ENCODE measurements at regions not wholly inside any gene's neighbourhood (a gene's known extent, or its start where the extent isn't known, plus 50 kb on each side); places are given as distances from the start of the nearest gene placed in this dataset.
"Not testable (repeated sequence)": the region's sequence is repeated elsewhere in the genome, so short reads cannot be mapped to it uniquely, and the experiment has no call there.

DNA sequence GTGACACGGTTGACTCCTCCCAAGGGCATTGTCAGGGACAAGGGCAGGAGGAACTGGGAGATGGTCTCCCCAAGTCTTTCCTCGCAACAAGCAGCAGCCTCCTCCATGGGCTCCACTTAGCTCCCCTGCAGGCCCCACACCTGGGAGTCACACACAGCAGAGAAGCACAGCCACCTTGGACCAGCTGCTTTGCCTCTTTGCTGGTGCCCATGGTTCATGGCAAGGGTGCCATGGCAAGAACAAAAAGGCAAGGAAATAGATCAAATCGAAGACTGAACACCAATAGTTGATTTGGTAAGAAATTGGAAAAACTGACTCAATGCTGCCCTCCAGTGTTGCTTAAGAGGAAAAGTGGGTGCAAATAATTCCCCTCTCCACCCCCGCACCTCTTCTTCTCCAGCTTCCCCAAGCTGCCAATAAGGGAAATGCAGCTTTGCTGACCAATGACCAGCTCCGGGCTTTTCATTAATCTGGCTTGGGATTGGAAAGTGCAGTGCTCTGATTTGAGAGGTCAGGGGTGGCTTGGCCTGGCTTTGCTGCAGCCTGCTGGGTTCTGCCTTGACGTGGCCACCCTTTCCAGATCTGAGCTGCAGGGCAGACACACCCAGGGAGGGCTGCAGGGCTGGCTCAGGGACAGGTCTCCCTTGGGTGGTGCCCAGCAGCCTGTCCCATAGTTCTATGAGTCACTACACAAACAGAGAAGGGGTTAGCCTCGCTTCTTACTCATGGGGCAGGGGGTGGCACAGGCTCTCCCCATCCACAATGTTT, 162.0 kb downstream of the KLF13 start:
- peak; percentile 61 to 66 for DNase-seq

DNA sequence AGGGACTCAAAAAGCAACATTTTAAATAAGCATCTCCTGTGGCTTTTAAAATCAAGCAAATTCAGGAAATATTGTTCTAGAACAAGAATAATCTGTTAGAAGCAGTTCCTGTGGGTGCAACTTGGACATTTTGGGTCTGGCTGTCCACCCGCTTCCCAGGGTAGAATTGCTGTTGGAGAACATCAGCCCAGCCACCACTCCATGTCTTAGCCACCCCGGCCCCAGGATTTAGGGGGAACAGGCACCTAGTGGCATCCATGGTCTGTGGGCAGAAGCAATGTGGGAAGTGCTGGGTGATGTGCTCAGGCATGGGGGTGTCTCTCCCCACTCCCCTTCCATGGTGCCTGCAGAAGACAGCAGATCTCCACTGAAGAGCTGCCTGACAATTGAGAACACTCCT, 162.6 kb downstream of the KLF13 start:
- no peak for DNase-seq

DNA sequence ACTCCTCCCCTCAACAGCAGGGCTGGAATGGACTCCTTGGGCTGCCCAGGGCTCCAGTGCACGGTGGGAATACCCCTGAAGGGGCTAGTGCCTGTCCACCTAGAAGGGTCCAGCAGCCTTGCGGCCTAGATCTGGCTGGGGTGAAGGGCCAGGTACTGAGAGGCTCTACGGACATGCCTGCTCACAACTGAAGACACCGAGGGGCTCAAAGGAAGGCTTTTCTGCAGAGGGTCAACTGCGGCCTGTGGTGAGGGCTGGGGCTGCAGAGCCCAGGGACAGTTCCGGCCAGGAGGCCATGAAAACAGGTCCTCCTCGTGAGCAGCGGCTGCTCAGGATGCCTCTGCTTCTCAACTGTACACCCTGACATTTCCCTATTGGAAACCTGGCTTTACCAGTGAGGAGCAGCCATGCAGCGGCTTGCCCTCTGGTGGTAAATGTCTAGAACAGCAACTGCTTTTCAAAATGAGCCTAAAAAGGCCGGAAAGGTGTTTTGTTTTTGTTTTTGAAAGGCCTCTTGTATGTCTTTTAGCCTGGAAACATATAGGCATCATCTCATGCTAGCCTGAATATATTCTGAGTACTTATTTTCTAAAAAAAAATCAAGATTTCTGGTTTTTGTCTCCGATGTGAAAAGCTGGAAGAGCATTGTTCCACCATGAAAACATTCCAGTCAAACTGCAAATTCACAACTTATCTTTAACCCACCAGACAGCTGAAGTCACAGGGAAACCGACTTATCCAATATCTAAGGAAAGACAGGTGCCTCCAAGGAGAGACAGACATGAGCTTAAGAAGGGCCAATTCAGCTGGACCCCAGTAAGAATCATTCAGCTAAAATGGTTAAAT, 163.4 kb downstream of the KLF13 start:
- DNase-seq: peak; percentile 39 to 55

DNA sequence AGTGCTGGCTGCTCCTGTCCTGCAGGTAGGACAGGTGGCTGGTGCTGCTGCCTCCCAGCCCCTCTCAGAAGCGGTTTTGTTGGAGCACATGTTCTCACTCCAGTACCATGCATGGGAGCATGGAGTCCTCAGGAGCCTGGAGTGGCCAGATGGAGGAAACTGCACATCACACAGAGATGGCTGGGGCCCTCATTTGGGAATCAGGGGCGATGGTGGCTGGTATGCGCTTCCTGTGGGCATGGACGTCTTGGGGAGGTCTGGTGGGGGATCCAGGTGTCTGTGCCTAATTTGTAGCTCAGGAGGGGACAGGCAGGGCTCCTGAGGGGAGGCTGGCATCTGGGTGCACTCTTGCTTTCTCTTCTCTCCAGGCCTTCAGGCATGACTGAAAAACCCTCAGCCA, 168.2 kb downstream of the KLF13 start:
- DNase-seq: no peak

DNA sequence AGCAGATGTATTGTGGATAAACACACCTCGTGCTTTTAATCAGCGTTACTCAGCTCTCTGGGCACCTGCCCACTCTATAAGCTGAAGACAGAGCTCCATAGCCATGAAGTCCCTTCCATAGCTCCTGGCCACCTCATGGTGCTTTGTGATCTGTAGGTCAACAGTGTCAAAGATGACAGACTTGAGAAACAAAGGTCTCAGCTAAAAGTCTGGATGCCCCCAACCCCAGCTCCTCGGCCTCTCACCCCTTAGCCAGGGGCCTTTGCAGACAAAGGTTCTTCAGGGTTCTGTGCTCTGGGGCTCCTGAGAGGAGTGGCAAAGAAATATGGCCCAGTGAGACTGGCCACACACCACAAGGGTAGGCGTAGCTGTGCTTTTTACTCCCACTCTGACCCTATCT, 168.6 kb downstream of the KLF13 start:
- DNase-seq: no peak

DNA sequence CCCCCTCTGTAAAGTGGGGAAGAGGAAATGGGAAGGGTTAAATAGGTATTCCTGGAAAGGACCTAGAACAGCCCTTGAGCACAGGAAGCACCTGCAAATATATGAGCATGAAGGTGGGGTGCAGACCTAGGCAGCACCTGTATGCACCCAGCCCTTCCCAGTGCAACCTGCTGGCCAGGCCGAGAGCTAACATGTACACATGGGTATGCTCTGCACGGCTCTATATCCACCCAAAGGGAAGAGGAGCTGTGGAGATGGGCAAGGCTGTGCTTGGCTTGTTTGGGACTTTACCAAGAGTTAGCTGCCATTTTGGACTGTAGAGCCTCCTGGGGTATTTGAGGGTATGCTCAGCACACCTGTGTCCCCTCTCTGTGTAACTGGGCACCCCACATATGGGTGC, 171.2 kb downstream of the KLF13 start:
- DNase-seq: no peak

DNA sequence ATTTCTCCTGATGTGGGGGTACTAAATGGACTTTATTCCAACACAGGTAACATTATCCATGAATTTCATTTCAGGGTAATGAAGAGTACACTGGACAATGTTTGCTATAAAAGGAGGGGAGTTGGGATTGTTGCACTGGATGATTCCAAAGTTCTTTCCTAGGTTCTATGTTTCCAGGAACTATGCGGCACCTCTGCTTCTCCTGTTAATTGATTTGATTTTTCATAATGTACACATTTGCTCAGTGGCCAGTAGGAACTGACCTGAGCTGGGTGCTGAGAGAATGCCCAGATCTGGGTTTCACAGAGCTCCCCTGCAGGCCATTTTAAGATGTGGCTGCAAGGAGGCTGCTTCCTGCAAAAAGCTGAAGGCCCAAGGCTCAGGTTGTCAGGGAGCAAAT, 171.7 kb downstream of the KLF13 start:
- DNase-seq: no peak

DNA sequence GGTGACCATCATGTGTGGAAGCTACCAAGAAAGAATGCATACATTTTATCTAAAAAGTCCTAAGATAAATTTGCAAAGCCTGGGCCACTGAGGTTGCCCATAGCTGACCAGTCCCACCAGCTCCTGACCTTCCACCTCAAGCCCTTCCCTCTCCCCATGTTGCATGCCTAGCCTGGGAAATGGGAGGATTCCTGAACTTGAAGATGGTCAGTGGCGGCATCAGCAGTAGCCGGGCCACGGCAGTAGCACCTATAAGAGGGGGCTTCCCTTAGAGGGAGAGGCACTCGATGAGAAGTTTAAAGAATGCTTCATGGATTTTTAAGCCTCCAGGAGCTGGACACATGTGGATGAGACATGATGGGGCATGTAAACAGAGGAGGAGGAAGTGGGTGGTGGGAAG, 172.1 kb downstream of the KLF13 start:
- no peak for DNase-seq

DNA sequence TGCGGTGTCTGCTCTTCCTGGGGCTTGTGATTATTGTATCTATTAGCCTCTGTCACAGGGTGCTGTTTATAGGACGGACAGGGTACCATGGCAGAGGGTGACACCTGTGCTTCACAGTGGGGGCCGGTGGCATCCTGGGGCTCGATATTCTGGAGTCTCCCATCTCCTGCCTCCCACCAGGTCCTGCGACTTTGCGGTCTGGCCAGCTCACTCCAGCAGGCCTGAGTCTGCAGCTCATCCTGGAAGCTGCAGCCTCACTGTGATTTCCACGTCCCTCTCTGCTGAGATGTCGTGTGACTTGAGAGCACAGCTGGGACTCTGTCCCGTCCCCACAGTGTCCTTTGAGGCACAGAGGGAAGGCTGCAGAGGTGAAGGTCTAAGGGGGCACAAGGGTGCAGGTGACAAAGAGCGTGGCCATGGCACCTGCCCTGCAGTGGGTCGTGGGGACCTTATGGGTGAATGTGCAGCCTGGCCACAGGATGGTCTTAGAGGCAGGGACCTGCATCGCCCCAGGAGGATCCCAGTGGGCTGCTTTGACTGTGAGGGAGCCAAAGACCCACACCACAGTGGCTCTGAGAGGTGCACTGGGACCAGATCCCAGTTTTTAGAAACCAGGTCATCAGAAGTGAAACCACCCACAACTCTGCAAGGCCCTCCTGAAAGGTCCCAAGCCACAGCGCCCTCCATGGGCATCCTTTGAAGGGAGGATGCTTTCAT, 172.8 kb downstream of the KLF13 start:
- DNase-seq: no peak

DNA sequence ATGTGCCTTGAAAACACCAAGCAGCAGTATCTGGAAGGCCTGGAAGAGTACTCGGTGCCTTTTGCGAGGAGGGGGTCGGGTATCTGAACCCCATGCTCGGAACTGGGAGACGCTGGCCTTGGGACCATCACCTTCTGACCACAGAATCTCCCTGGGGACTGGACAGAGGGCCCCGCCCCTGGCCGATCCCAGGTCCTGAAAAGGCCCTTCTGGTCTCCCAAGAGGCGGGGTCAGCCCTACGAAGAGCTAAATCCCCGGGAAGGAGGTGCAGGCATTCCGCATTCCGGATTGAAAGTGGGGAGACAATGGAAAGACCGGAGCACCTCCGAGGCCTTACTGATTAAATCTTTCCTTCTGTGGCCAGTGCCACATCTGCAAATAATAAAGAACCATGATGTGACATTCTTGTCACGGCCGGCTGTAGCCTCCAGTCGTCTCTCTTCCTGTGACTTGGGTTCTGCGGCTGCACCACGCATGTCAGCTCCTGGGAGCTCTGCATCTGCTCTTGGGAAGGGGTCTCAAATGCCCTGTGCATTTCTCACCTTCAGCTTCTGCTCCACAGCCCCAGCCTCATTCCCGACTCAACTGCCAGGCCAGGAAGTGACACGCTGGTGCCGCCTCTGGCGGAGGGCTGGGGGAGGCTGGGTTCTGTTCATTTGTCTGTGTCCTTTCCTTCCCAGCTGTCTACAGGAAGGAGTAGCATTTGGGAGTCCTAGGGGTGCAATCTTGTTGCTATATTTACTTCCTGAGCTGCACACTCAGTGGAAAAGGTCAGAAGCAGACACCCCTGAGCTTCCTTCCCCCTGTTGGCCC, 173.5 kb downstream of the KLF13 start:
- no peak for DNase-seq

DNA sequence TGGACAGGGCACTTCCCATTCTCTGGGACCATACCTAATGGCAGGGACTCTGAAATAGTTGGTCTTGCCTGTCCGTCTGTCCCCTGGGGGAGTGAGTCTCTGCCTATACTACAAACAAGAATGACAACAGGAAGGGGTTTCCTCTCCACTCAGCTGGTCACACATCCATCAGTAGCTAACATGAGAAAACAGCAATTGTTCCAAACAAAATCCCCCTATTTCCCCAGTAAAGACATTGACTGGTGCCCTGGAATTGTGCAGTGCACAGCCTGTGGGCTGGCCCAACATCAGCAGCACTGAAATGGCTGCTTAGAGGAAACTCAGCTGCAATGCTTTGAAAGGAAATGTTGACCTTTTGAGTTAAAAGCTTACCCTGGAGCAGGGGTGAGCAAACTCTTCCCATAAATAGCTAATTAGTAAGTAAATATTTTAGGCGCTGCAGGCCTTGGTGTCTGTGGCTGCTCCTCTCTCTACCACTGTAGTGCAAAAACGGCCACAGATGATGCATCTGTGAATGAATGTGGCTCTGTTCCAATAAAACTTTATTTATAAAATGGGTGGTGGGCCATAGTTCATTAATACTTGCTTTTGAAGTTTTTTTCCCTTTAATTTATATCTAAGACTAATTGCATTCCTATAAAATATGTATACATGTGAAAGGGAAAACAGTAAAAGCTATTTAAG, 174.3 kb downstream of the KLF13 start:
- no peak for DNase-seq

DNA sequence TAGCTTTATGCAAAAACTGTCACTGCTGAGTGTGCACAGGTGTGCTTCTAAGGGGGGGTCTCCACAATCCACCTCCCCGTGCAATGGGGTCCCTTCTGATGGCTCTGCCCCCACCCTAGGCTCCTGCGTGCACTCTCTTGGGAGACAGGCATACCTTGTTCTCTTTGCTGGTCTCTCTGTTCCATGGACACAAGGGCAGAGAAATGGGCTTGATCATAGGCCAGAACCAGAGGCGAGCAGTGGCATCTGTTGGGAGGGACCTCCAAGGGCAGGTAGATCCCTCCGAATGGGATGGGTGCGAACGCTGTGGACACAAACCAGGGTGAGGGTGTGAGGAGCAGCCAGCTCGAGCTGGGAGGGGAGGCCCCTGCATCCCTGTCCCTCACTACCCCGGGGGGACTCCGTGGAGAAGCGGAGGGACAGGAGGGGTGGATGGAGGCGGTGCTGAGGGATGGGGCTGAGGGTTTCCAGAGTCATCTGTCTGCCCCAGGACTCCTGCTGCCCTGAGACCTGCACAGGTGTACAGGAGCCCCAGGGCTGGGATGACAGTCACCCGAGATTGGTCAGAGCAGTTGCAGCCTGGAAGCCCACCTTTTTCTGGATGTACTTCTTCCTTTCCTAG, 175.0 kb downstream of the KLF13 start:
- no peak for DNase-seq

DNA sequence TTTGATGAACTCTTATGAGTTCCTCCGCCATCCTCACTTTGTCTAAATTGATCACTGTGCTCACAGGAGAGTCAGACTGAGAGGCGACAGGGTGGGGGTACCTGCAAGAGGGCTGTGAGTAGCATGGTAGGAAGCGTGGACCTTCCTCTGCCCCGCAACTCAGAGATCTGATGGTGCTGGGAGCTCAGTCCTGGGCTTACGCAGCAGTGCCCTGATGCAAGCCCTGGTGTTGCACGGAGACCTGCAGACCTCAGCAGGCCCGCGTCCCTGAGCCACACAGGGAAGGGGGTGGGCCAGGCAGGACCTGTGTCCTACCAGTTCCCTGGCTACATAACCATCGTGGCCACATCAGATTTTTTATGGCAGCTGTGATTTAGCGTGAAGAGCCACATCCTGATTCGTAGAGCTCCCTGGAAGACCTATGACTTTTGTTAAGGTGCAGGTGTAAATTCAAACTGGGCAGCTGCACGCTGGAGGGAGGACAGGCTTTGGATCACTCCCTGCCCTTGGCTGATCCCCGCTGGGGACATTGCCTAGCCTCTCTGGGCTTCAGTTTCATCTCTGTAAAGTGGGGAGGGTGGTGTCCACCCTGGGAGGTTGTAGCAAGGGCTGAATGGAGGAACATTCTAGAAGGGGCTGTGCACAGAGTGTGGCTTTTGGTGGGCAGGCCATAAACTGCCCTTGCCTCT, 176.1 kb downstream of the KLF13 start:
- no peak for DNase-seq

DNA sequence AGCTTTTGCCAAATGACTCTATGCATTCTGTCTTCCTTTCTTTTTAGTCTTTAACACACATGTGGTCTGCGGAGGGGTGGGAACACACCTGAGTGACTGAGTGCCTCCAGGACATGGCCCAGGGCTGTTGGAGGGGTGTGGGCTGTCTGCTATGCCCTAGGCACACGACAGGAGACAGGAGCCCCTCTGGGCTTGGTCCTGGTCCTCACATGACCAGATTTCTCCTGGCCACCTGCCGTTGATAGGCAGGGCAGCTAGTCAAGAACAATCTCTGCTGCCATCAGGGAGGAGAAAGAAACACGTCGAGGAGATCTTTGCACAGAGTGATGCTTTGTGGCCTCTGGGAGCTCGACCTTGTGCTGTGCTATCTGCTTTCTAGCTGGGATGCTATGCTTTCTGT, 176.6 kb downstream of the KLF13 start:
- no peak for DNase-seq

DNA sequence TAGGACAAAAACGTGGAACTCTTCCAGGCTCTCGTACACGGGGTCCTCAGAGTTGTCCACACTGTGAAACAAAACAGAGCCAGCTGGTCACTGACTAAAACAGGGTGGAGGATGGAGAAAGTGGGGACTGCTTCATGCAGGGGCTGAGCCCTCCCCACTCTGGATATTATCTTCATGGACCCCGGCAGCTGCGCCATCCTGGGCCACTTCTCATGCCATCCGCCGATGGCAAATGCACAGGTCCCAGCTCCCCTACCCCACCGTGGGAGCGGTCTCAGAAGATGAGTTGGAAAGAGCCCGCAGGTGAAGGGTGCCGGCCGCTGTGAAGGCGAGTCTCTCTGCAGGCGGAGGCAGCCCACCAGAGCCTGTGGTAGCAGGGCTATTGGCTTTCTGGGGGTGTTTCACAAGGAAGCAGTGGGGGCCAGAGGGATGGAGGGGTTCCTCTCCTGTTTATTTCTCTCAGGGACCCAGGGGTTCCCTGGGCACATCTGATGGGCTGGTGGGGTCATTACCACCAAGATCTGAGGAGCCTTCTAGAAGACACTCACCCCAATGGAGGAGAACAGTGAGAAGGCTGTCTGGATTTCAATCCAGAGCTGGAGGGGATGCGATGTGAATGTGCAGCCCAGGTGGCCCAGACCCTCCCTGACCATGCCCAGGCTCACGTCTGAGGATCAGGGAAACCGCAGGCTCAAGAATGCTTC, 177.3 kb downstream of the KLF13 start:
- DNase-seq: no peak

DNA sequence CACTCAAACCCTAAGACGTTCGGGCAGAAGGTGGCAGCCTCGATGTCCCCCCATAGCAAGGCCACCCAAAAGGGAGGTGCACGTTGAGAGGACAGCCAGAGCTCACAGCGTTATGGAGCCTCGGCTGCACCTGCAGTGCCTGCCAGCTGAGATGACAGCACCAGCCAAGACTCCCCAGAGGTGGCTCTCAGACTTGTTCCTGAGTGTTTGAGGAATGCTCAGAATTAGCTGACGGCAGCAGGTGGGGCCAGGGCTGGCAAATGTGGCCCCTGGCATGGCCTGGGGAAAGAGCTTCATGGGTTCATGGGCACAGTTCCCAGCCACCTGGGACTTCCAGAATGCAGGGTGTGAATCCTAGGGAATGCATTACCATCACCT, 177.8 kb downstream of the KLF13 start:
- no peak for DNase-seq

DNA sequence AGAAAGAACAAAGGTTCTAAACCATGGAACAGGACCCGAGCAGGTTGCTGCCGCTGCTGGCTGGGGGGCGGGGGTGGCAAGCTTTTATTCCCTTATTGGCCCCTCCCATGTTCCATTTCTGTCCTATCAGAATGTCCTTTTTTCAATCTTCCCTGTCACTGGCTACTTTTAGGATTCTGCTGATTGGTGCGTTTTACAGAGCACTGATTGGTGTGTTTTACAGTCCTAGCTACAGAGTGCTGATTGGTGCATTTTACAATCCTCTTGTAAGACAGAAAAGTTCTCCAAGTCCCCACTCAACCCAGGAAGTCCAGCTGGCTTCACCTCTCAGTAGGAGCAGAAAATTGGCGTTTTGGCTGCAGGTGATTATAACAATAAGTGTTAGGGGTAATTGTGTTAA, 180.9 kb downstream of the KLF13 start:
- DNase-seq: not testable (repeated sequence)

DNA sequence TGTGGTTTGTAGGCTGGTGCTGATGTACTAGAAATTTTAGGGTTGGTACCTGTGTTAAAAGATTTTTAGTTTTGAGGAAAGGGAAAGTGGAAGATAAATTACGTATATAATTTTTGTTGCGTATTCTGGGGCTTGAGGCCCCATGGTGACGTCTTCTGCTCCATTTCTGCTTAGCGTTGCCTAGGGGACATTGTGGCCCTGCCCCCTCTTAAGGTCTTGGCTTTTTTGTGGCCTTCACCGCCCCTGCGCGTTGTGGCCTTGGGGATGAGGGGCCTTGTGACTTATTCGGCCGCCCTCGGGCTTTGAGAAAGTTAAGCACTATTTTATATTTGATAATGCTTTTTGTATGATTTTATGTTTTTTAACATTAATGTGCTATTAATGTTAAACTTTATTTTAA, 182.0 kb downstream of the KLF13 start:
- DNase-seq: no peak

DNA sequence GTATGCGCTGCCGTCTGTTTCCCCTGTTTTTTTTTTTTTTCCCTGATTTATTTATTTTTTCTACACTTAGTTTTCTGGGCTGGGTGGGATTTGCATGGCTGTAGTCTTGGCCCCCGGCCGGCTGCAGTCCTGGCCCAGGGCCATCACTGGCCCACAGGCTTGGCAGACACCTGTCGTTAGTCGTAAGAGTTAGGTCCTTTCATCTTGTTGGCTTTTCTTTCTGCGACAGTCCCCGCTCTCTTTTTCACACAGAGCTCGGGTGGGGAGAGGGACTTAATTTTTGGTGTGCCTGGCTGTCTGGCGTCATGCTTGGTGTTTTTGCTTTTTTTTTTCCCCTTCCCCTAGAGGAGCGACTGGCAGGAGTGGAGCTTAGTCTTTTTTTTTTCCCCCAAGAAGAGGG, 183.4 kb downstream of the KLF13 start:
- DNase-seq: no peak

DNA sequence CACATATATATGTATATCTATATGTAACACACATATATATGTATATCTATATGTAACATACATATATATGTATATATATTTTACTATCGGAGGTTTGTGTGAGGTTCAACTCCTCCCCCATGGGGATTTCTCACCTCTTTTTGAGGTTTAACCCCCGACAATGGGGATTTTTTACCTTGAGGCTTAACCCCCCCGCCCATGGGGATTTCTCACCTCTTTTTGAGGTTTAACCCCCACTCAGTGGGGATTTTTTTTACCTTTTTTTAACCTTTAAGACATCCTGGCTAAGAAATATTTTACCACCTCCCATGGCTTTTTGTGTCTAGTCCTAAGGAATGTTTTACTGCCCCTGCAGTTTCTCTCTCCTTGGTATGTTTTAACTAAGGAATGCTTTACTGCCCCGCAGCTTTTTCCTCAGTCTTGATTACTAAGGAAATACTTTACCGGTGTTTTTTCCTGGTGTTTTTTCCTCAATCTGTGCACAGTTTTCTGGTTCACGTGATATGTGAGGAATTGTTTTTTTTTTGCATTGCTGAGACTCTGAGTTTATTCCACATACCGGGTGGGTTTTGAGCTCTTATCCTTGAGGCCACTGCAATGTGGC, 185.2 kb downstream of the KLF13 start:
- DNase-seq: no peak

Measured in SHP77 (cell line).